Astrocyte (in vitro differentiated cells and primary cell): ENCODE measurements at regions not wholly inside any gene's neighbourhood (a gene's known extent, or its start where the extent isn't known, plus 50 kb on each side); places are given as distances from the start of the nearest gene placed in this dataset.

ENCODE experiments used
- DNase-seq: peaks from one replicate; pipeline ENCODE4 v3.0.0-alpha.2; 2010; ENCODE audit warnings: low read depth
- FAIRE-seq: peaks from 2 replicates; lab custom pipeline; 2011; peaks lifted over from hg19 to GRCh38; lab: Jason Lieb, UNC
- H2AFZ ChIP-seq: 2 replicates; pipeline ENCODE4 v1.6.0; 2012; ENCODE audit warnings: low read depth, low read length, inconsistent platforms
- H3K27ac ChIP-seq: 2 replicates; pipeline ENCODE4 v1.5.1; 2011; ENCODE audit warnings: low read depth, low read length, inconsistent platforms
- H3K27me3 ChIP-seq: 2 replicates; pipeline ENCODE4 v1.6.0; 2011; ENCODE audit warnings: low read length, inconsistent platforms; ENCODE audit not compliant: insufficient read depth
- H3K36me3 ChIP-seq: 2 replicates; pipeline ENCODE4 v1.5.1; 2011; ENCODE audit warnings: low read length, inconsistent platforms; ENCODE audit not compliant: insufficient read depth
- H3K4me1 ChIP-seq: 2 replicates; pipeline ENCODE4 v1.5.1; 2011; ENCODE audit warnings: low read length, inconsistent platforms; ENCODE audit not compliant: insufficient read depth
- H3K4me2 ChIP-seq: 2 replicates; pipeline ENCODE4 v1.6.0; 2012; ENCODE audit warnings: low read length, inconsistent platforms
- H3K4me3 ChIP-seq: 2 replicates; pipeline ENCODE4 v1.5.1; 2011; ENCODE audit warnings: low read depth, mild to moderate bottlenecking, low read length, inconsistent platforms; ENCODE audit not compliant: insufficient read depth
- H3K79me2 ChIP-seq: 2 replicates; pipeline ENCODE4 v1.6.0; 2012; ENCODE audit warnings: mild to moderate bottlenecking, low read length, inconsistent platforms; ENCODE audit not compliant: insufficient read depth
- H3K9ac ChIP-seq: 2 replicates; pipeline ENCODE4 v1.6.0; 2012; ENCODE audit warnings: mild to moderate bottlenecking, low read length, inconsistent platforms
- H3K9me3 ChIP-seq: 2 replicates; pipeline ENCODE4 v1.5.1; 2012; ENCODE audit warnings: low read depth, mild to moderate bottlenecking, low read length, inconsistent platforms; ENCODE audit not compliant: insufficient read depth
- H4K20me1 ChIP-seq: 2 replicates; pipeline ENCODE4 v1.6.0; 2012; ENCODE audit warnings: low read length, inconsistent platforms; ENCODE audit not compliant: insufficient read depth
- H3K27ac Mint-ChIP-seq: one replicate; pipeline ENCODE4 v1.8.0; 2021; ENCODE audit warnings: mild to moderate bottlenecking, mixed read lengths; ENCODE audit not compliant: unreplicated experiment
- H3K27me3 Mint-ChIP-seq: one replicate; pipeline ENCODE4 v1.8.0; 2021; ENCODE audit warnings: low read depth, mixed read lengths; ENCODE audit not compliant: unreplicated experiment
- H3K36me3 Mint-ChIP-seq: one replicate; pipeline ENCODE4 v1.8.0; 2021; ENCODE audit warnings: low read depth, mixed read lengths; ENCODE audit not compliant: unreplicated experiment
- H3K4me1 Mint-ChIP-seq: one replicate; pipeline ENCODE4 v1.8.0; 2021; ENCODE audit warnings: low read depth, mixed read lengths; ENCODE audit not compliant: unreplicated experiment
- H3K4me3 Mint-ChIP-seq: one replicate; pipeline ENCODE4 v1.8.0; 2021; ENCODE audit warnings: mild to moderate bottlenecking, moderate library complexity, mixed read lengths; ENCODE audit not compliant: unreplicated experiment
- H3K9me3 Mint-ChIP-seq: one replicate; pipeline ENCODE4 v1.8.0; 2021; ENCODE audit warnings: mild to moderate bottlenecking, mixed read lengths; ENCODE audit not compliant: unreplicated experiment
- CTCF ChIP-seq: IDR thresholded peaks from 2 replicates; pipeline ENCODE4 v1.5.1; 2011; ENCODE audit warnings: low read depth, mild to moderate bottlenecking, inconsistent platforms, low read length, moderate library complexity; ENCODE audit not compliant: insufficient read depth
- EZH2 ChIP-seq: IDR thresholded peaks from 2 replicates; pipeline ENCODE4 v1.6.1; 2012; ENCODE audit warnings: mild to moderate bottlenecking, low read length, inconsistent platforms; ENCODE audit not compliant: insufficient read depth

DNA sequence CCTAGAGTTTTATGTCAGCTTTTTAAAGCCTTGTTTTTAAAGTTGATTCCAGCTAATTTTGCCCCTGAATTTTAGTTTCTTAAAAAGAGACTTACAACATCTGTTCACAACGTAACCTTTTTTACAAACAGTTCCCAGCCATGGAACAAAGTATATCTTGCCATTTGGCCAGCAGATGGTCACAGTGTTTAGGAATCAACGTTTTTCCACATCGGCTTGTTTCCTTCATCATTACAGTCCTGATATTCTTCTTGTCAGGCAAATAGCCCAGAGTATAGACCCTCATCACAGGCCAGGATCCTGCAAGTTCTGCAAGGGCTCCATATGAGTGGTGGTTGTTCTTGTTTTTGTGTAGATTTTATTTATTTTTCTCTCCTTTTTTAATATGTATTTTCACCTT is 341.7 kb upstream of the HTR1E start:
- Histone ChIP-seq H3K4me3 (no peak overlapping the region), H3K27me3 (no peaks in the 10 kb centered on the region), H3K4me2 (no peak overlapping the region), H2AFZ (no peak overlapping the region), H4K20me1 (no peaks in the 10 kb centered on the region), H3K79me2 (no peaks in the 10 kb centered on the region), H3K9ac (no peak overlapping the region), H3K9me3 (no peaks in the 10 kb centered on the region), H3K36me3 (no peaks in the 10 kb centered on the region), H3K27ac (no peak overlapping the region), H3K4me1 (no peaks in the 10 kb centered on the region)
- Mint-ChIP-seq H3K4me1 (no peaks in the 10 kb centered on the region), H3K27me3 (no peaks in the 10 kb centered on the region), H3K36me3 (no peaks in the 10 kb centered on the region), H3K27ac (no peak overlapping the region), H3K9me3 (no peaks in the 10 kb centered on the region), H3K4me3 (no peak overlapping the region)
- DNase-seq, result no peak
- TF ChIP-seq CTCF (no peak), EZH2 (no peak)
- no peak for FAIRE-seq

GRCh38 chr6:86586195-86586594 is 351.1 kb upstream of the HTR1E start:
- H3K4me1 Mint-ChIP-seq, result no peaks in the 10 kb centered on the region

More at GRCh38 chr6:86586195-86586594, 351.1 kb upstream of the HTR1E start:
- TF ChIP-seq CTCF (no peak), EZH2 (no peak)
- Histone ChIP-seq H4K20me1 (no peaks in the 10 kb centered on the region), H3K4me3 (no peak overlapping the region), H3K27ac (no peak overlapping the region), H2AFZ (no peak overlapping the region), H3K9ac (no peak overlapping the region), H3K4me1 (no peaks in the 10 kb centered on the region), H3K27me3 (no peaks in the 10 kb centered on the region), H3K79me2 (no peaks in the 10 kb centered on the region), H3K4me2 (no peak overlapping the region), H3K36me3 (no peaks in the 10 kb centered on the region), H3K9me3 (no peaks in the 10 kb centered on the region)
- DNase-seq, result no peak
- Mint-ChIP-seq H3K4me3 (no peak overlapping the region), H3K27me3 (no peaks in the 10 kb centered on the region), H3K27ac (no peak overlapping the region), H3K9me3 (peaks cover 19% of the 10 kb centered on the region), H3K36me3 (no peaks in the 10 kb centered on the region)
- no peak for FAIRE-seq
